OCI-LY1 (cell line): ENCODE measurements at regions not wholly inside any gene's neighbourhood (a gene's known extent, or its start where the extent isn't known, plus 50 kb on each side); places are given as distances from the start of the nearest gene placed in this dataset.

ENCODE experiments used
- H2AFZ ChIP-seq: fragments of 200-600 bp; sonication (generic), shearing (Covaris generic); 2 replicates; pipeline ENCODE4 v1.6.0; 2014; ENCODE audit warnings: antibody characterized with exemption, mild to moderate bottlenecking, low read length
- H3F3A ChIP-seq: fragments of 200-600 bp; sonication (generic), shearing (Covaris generic); 2 replicates; pipeline ENCODE4 v1.6.0; 2014; ENCODE audit warnings: mild to moderate bottlenecking, antibody characterized with exemption, low read length, moderate library complexity; ENCODE audit not compliant: insufficient read depth
- H3K27ac ChIP-seq: fragments of 200-600 bp; sonication (generic); 2 replicates; pipeline ENCODE4 v1.5.1; 2014; ENCODE audit warnings: low read length, mixed run types, mild to moderate bottlenecking, low read depth; ENCODE audit not compliant: poor library complexity, severe bottlenecking
- H3K27me3 ChIP-seq: fragments of 200-600 bp; sonication (generic); 2 replicates; pipeline ENCODE4 v1.6.0; 2014; ENCODE audit warnings: antibody characterized with exemption, mild to moderate bottlenecking, low read length, moderate library complexity; ENCODE audit not compliant: insufficient read depth
- H3K36me3 ChIP-seq: fragments of 200-600 bp; sonication (generic); 2 replicates; pipeline ENCODE4 v1.6.1; 2014; ENCODE audit warnings: mild to moderate bottlenecking, antibody characterized with exemption, low read length, moderate library complexity, mixed read lengths; ENCODE audit not compliant: insufficient read depth
- H3K4me1 ChIP-seq: fragments of 200-600 bp; sonication (generic); 2 replicates; pipeline ENCODE4 v1.5.1; 2014; ENCODE audit warnings: mild to moderate bottlenecking, low read length, moderate library complexity; ENCODE audit not compliant: insufficient read depth, severe bottlenecking
- H3K4me2 ChIP-seq: fragments of 200-600 bp; sonication (generic), shearing (Covaris generic); 2 replicates; pipeline ENCODE4 v1.6.1; 2014; ENCODE audit warnings: low read length
- H3K4me3 ChIP-seq: fragments of 200-600 bp; sonication (generic); 2 replicates; pipeline ENCODE4 v1.5.1; 2014; ENCODE audit warnings: low read length, low read depth, mild to moderate bottlenecking, mixed read lengths; ENCODE audit not compliant: poor library complexity, severe bottlenecking
- H3K79me2 ChIP-seq: fragments of 200-600 bp; shearing (Covaris generic); 2 replicates; pipeline ENCODE4 v1.6.1; 2016; ENCODE audit warnings: mixed run types, low read length, mixed read lengths; ENCODE audit not compliant: insufficient read depth
- H3K9ac ChIP-seq: fragments of 200-600 bp; sonication (generic), shearing (Covaris generic); 2 replicates; pipeline ENCODE4 v1.6.1; 2014; ENCODE audit warnings: mild to moderate bottlenecking, low read length, mixed read lengths
- H3K9me2 ChIP-seq: fragments of 200-600 bp; sonication (generic), shearing (Covaris generic); 2 replicates; pipeline ENCODE4 v1.6.1; 2014; ENCODE audit warnings: low read depth, mild to moderate bottlenecking, low read length, mixed read lengths
- H3K9me3 ChIP-seq: fragments of 200-600 bp; shearing (Covaris generic); 2 replicates; pipeline ENCODE4 v1.6.1; 2014; ENCODE audit warnings: low read length, mixed read lengths
- H4K20me1 ChIP-seq: fragments of 200-600 bp; sonication (generic), shearing (Covaris generic); 2 replicates; pipeline ENCODE4 v1.6.0; 2016; ENCODE audit warnings: mild to moderate bottlenecking, low read length; ENCODE audit not compliant: insufficient read depth
- CTCF ChIP-seq: fragments of 200-600 bp; sonication (generic), shearing (Covaris generic); IDR thresholded peaks from 2 replicates; pipeline ENCODE4 v1.5.1; 2017; ENCODE audit warnings: mild to moderate bottlenecking, antibody characterized with exemption, low read length, moderate library complexity, mixed read lengths
- EZH2 ChIP-seq: fragments of 200-600 bp; sonication (generic), shearing (Covaris generic); IDR thresholded peaks from 2 replicates; pipeline ENCODE4 v1.8.0; 2017; ENCODE audit warnings: borderline replicate concordance, mixed run types, mild to moderate bottlenecking, antibody characterized with exemption, low read length, moderate library complexity, mixed read lengths

GRCh38 chrX:73766431-73766795 lies 86.1 kb downstream of the XIST start:
- Histone ChIP-seq H3K36me3 (no peaks in the 10 kb centered on the region), H3K9me2 (no peaks in the 10 kb centered on the region), H2AFZ (no peak overlapping the region), H3K9me3 (no peaks in the 10 kb centered on the region), H3K4me1 (peaks cover 12% of the 10 kb centered on the region), H3K4me2 (no peak overlapping the region), H4K20me1 (no peaks in the 10 kb centered on the region), H3K4me3 (no peak overlapping the region), H3F3A (no peaks in the 10 kb centered on the region), H3K79me2 (no peaks in the 10 kb centered on the region), H3K27me3 (no peaks in the 10 kb centered on the region), H3K9ac (no peak overlapping the region), H3K27ac (peak overlapping the region; percentile 23)
- TF ChIP-seq CTCF (no peak), EZH2 (no peak)

- Histone ChIP-seq H3K27ac (peak overlapping the region; percentile 43), H2AFZ (no peak overlapping the region), H3K9me2 (no peaks in the 10 kb centered on the region), H3K4me3 (no peak overlapping the region), H3K9ac (no peak overlapping the region), H3K9me3 (no peaks in the 10 kb centered on the region), H3K27me3 (no peaks in the 10 kb centered on the region), H3K36me3 (no peaks in the 10 kb centered on the region), H3K79me2 (no peaks in the 10 kb centered on the region), H3K4me1 (peaks cover 12% of the 10 kb centered on the region), H4K20me1 (no peaks in the 10 kb centered on the region), H3F3A (no peaks in the 10 kb centered on the region), H3K4me2 (no peak overlapping the region)
- TF ChIP-seq EZH2 (no peak), CTCF (no peak)
These were observed 86.6 kb downstream of the XIST start for GRCh38 chrX:73765776-73766430.

GRCh38 chrX:73758250-73758649 lies 94.3 kb downstream of the XIST start:
- Histone ChIP-seq H3K9me3 (no peaks in the 10 kb centered on the region), H3K4me3 (no peak overlapping the region), H3K36me3 (no peaks in the 10 kb centered on the region), H3K27ac (no peak overlapping the region), H3K9me2 (no peaks in the 10 kb centered on the region), H3F3A (no peaks in the 10 kb centered on the region), H3K27me3 (no peaks in the 10 kb centered on the region), H3K4me2 (no peak overlapping the region), H3K4me1 (no peaks in the 10 kb centered on the region), H3K9ac (no peak overlapping the region), H2AFZ (no peak overlapping the region), H3K79me2 (no peaks in the 10 kb centered on the region), H4K20me1 (no peaks in the 10 kb centered on the region)
- TF ChIP-seq CTCF (no peak), EZH2 (no peak)
